ENCODE measurements at regions not wholly inside any gene's neighbourhood (a gene's known extent, or its start where the extent isn't known, plus 50 kb on each side); places are given as distances from the start of the nearest gene placed in this dataset.

- Histone ChIP-seq H3K27ac (ENCODE audit: extremely low read depth, low read depth, low read length) (no peak overlapping the region), H3K36me3 (ENCODE audit: control insufficient read depth, insufficient read depth, low read length) (no peaks in the 10 kb centered on the region), H2AFZ (ENCODE audit: low read depth, low read length) (no peak overlapping the region), H3K9me1 (ENCODE audit: control insufficient read depth, insufficient read depth, low read length) (no peaks in the 10 kb centered on the region), H3K4me1 (replicated peaks in 1 of 2; ENCODE audit: control insufficient read depth in 2 of 2, insufficient read depth in 2 of 2, low read length in 2 of 2) (no peaks in the 10 kb centered on the region), H3K4me2 (ENCODE audit: insufficient read depth, low read length) (no peak overlapping the region), H4K20me1 (replicated peaks; ENCODE audit: control insufficient read depth, insufficient read depth, low read length) (no peaks in the 10 kb centered on the region; the same call in 1 of the 2 replicates), H3K9ac (ENCODE audit: insufficient read depth in 1 of 2, low read depth in 2 of 2, low read length in 2 of 2) (no peak overlapping the region), H3K79me2 (ENCODE audit: control insufficient read depth, insufficient read depth, low read length) (no peaks in the 10 kb centered on the region), H3K9me3 (replicated peaks; ENCODE audit: control insufficient read depth, insufficient read depth, low read depth, low read length) (no peaks in the 10 kb centered on the region), H3K27me3 (ENCODE audit: control insufficient read depth in 2 of 2, insufficient read depth in 2 of 2, low read length in 2 of 2) (no peaks in the 10 kb centered on the region; a peak in 2 of 5 replicates), H3K4me3 (no peak overlapping the region)
- no peak for ATAC-seq
- ChIA-PET CTCF (ENCODE audit: low intra/inter-chr PET ratio) (no interaction called here), POLR2A (interaction anchor here (0.8 kb wide), 1 partner anchor 20 kb away, joined by 3 read pairs; no protein-coding TSS in a partner anchor)
- TF ChIP-seq BRF1 (IDR thresholded peaks at IDR 0.05; ENCODE audit: borderline replicate concordance, extremely low read depth, insufficient read length) (no peak), HMG20B (CRISPR knock-in tag; IDR thresholded peaks at IDR 0.05) (no peak), NFYB (IDR thresholded peaks at IDR 0.05; ENCODE audit: extremely low read depth, insufficient read length) (no peak), KLF1 (tag; IDR thresholded peaks at IDR 0.05) (no peak), LEF1 (IDR thresholded peaks at IDR 0.05) (no peak), LCOR (CRISPR knock-in tag; IDR thresholded peaks at IDR 0.05) (no peak), KLF13 (tag; IDR thresholded peaks at IDR 0.05; ENCODE audit: borderline replicate concordance, low read depth) (no peak), FOXA1 (IDR thresholded peaks at IDR 0.05; ENCODE audit: borderline replicate concordance) (no peak), TFAM (CRISPR knock-in tag; conservative IDR thresholded peaks at IDR 0.05) (no peak), NCOA4 (IDR thresholded peaks at IDR 0.05; ENCODE audit: partially characterized antibody) (no peak), FOS (IDR thresholded peaks at IDR 0.05; ENCODE audit: extremely low read depth, insufficient read length) (no peak), ZBTB7A (IDR thresholded peaks at IDR 0.05; ENCODE audit: borderline replicate concordance, control insufficient read depth, low read depth, low read length) (no peak), PATZ1 (CRISPR knock-in tag; IDR thresholded peaks at IDR 0.05; ENCODE audit: borderline replicate concordance) (no peak), ZNF445 (CRISPR knock-in tag; IDR thresholded peaks at IDR 0.05; ENCODE audit: low read depth) (no peak), KDM4B (IDR thresholded peaks at IDR 0.05; ENCODE audit: borderline replicate concordance in 2 of 2, low read depth in 1 of 2) (no peak), MAFK (IDR thresholded peaks at IDR 0.05; ENCODE audit: low read length) (no peak)
- TF ChIP-seq, protein P1, sequence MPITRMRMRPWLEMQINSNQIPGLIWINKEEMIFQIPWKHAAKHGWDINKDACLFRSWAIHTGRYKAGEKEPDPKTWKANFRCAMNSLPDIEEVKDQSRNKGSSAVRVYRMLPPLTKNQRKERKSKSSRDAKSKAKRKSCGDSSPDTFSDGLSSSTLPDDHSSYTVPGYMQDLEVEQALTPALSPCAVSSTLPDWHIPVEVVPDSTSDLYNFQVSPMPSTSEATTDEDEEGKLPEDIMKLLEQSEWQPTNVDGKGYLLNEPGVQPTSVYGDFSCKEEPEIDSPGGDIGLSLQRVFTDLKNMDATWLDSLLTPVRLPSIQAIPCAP (CRISPR knock-in tag; IDR thresholded peaks at IDR 0.05; ENCODE audit: borderline replicate concordance), result no peak
- TF ChIP-seq, protein P2, sequence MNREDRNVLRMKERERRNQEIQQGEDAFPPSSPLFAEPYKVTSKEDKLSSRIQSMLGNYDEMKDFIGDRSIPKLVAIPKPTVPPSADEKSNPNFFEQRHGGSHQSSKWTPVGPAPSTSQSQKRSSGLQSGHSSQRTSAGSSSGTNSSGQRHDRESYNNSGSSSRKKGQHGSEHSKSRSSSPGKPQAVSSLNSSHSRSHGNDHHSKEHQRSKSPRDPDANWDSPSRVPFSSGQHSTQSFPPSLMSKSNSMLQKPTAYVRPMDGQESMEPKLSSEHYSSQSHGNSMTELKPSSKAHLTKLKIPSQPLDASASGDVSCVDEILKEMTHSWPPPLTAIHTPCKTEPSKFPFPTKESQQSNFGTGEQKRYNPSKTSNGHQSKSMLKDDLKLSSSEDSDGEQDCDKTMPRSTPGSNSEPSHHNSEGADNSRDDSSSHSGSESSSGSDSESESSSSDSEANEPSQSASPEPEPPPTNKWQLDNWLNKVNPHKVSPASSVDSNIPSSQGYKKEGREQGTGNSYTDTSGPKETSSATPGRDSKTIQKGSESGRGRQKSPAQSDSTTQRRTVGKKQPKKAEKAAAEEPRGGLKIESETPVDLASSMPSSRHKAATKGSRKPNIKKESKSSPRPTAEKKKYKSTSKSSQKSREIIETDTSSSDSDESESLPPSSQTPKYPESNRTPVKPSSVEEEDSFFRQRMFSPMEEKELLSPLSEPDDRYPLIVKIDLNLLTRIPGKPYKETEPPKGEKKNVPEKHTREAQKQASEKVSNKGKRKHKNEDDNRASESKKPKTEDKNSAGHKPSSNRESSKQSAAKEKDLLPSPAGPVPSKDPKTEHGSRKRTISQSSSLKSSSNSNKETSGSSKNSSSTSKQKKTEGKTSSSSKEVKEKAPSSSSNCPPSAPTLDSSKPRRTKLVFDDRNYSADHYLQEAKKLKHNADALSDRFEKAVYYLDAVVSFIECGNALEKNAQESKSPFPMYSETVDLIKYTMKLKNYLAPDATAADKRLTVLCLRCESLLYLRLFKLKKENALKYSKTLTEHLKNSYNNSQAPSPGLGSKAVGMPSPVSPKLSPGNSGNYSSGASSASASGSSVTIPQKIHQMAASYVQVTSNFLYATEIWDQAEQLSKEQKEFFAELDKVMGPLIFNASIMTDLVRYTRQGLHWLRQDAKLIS (CRISPR knock-in tag; IDR thresholded peaks at IDR 0.05), result no peak
- in situ Hi-C loops (cut with MboI) (no loop called here), intact Hi-C loops (cut with micrococcal nuclease) (no loop called here)
- no peak for FAIRE-seq
- no TSS peak for BruUV-seq (replicated peaks)
- WGBS (ENCODE audit: insufficient coverage, low coverage, missing lambda C conversion rate), result 0% methylated on average over 5 of the region's 5 CpGs
- no peak for DNase-seq (ENCODE audit: extremely low read depth in 1 of 4, low spot score in 3 of 4)
Measured at GRCh38 chr7:33735403-33735802, 169.9 kb upstream of the BMPER start.
